H9 (cell line): ENCODE measurements at regions not wholly inside any gene's neighbourhood (a gene's known extent, or its start where the extent isn't known, plus 50 kb on each side); places are given as distances from the start of the nearest gene placed in this dataset.

Experiments used
- DNase-seq: peaks from one replicate; pipeline ENCODE4 v3.0.0-alpha.2; 2017
- H2AFZ ChIP-seq: one replicate; pipeline ENCODE4 v1.6.1; 2013; ENCODE audit warnings: mild to moderate bottlenecking, low read length, control low read depth, moderate library complexity
- H2AK5ac ChIP-seq: 2 replicates; pipeline ENCODE4 v1.6.1; 2013; ENCODE audit warnings: low read length, control low read depth, mixed read lengths; ENCODE audit not compliant: insufficient read length
- H2BK120ac ChIP-seq: one replicate; pipeline ENCODE4 v1.6.1; 2013; ENCODE audit warnings: low read depth, mild to moderate bottlenecking, low read length, control low read depth, inconsistent platforms; ENCODE audit not compliant: poor library complexity, severe bottlenecking
- H2BK12ac ChIP-seq: 2 replicates; pipeline ENCODE4 v1.6.1; 2013; ENCODE audit warnings: low read length, control low read depth, mixed read lengths, low read depth; ENCODE audit not compliant: insufficient read length
- H2BK15ac ChIP-seq: 2 replicates; pipeline ENCODE4 v1.6.1; 2013; ENCODE audit warnings: low read depth, low read length, control low read depth
- H2BK20ac ChIP-seq: one replicate; pipeline ENCODE4 v1.6.1; 2013; ENCODE audit warnings: low read depth, mild to moderate bottlenecking, low read length, control low read depth, inconsistent platforms; ENCODE audit not compliant: poor library complexity, severe bottlenecking
- H2BK5ac ChIP-seq: 2 replicates; pipeline ENCODE4 v1.6.1; 2013; ENCODE audit warnings: low read length, control low read depth, mixed read lengths; ENCODE audit not compliant: insufficient read length
- H3K14ac ChIP-seq: 2 replicates; pipeline ENCODE4 v1.6.1; 2013; ENCODE audit warnings: low read length, control low read depth; ENCODE audit not compliant: insufficient read depth
- H3K18ac ChIP-seq: 2 replicates; pipeline ENCODE4 v1.6.1; 2013; ENCODE audit warnings: low read depth, mild to moderate bottlenecking, mixed read lengths, low read length, control low read depth; ENCODE audit not compliant: insufficient read length
- H3K23ac ChIP-seq: 2 replicates; pipeline ENCODE4 v1.6.1; 2013; ENCODE audit warnings: low read length, control low read depth, mixed read lengths, low read depth; ENCODE audit not compliant: insufficient read length
- H3K23me2 ChIP-seq: 2 replicates; pipeline ENCODE4 v1.6.1; 2013; ENCODE audit warnings: low read depth, mild to moderate bottlenecking, mixed read lengths, low read length, control low read depth; ENCODE audit not compliant: insufficient read length, poor library complexity, severe bottlenecking
- H3K27ac ChIP-seq: 2 replicates; pipeline ENCODE4 v1.5.1; 2013; ENCODE audit warnings: low read length, control low read depth, mixed read lengths, low read depth; ENCODE audit not compliant: insufficient read length
- H3K27me3 ChIP-seq: 2 replicates; pipeline ENCODE4 v1.6.1; 2013; ENCODE audit warnings: low read length, control low read depth, inconsistent platforms; ENCODE audit not compliant: insufficient read depth
- H3K4ac ChIP-seq: 2 replicates; pipeline ENCODE4 v1.6.1; 2013; ENCODE audit warnings: low read depth, mild to moderate bottlenecking, control low read depth, inconsistent platforms, low read length, moderate library complexity
- H3K4me1 ChIP-seq: 2 replicates; pipeline ENCODE4 v1.6.1; 2013; ENCODE audit warnings: low read length, control low read depth, inconsistent platforms; ENCODE audit not compliant: insufficient read depth
- H3K4me2 ChIP-seq: 2 replicates; pipeline ENCODE4 v1.6.1; 2013; ENCODE audit warnings: low read length, control low read depth, mixed read lengths; ENCODE audit not compliant: insufficient read length, insufficient read depth
- H3K56ac ChIP-seq: 2 replicates; pipeline ENCODE4 v1.6.1; 2013; ENCODE audit warnings: low read depth, mild to moderate bottlenecking, mixed read lengths, low read length, control low read depth; ENCODE audit not compliant: insufficient read length
- H3K79me1 ChIP-seq: 2 replicates; pipeline ENCODE4 v1.6.1; 2013; ENCODE audit warnings: low read depth, mild to moderate bottlenecking, moderate library complexity, low read length, control low read depth, inconsistent platforms; ENCODE audit not compliant: insufficient read depth, poor library complexity, severe bottlenecking
- H3K79me2 ChIP-seq: 2 replicates; pipeline ENCODE4 v1.6.1; 2013; ENCODE audit warnings: low read length, control low read depth, inconsistent platforms; ENCODE audit not compliant: insufficient read depth
- H3K9ac ChIP-seq: 2 replicates; pipeline ENCODE4 v1.6.1; 2013; ENCODE audit warnings: low read length, control low read depth, mixed read lengths; ENCODE audit not compliant: insufficient read length; ENCODE audit errors: extremely low read depth
- H3K9me3 ChIP-seq: one replicate; pipeline ENCODE4 v1.6.1; 2013; ENCODE audit warnings: low read depth, low read length, inconsistent platforms; ENCODE audit not compliant: control insufficient read depth
- H3T11ph ChIP-seq: one replicate; pipeline ENCODE4 v1.6.1; 2013; ENCODE audit warnings: mild to moderate bottlenecking, low read length, control low read depth, inconsistent platforms
- H4K20me1 ChIP-seq: one replicate; pipeline ENCODE4 v1.6.1; 2013; ENCODE audit not compliant: control insufficient read depth, insufficient read length, insufficient read depth
- H4K5ac ChIP-seq: 2 replicates; pipeline ENCODE4 v1.6.1; 2013; ENCODE audit warnings: low read depth, mild to moderate bottlenecking, mixed read lengths, low read length, control low read depth; ENCODE audit not compliant: insufficient read length
- H4K8ac ChIP-seq: replicated peaks from 2 replicates; pipeline ENCODE4 v1.6.1; 2013; ENCODE audit warnings: low read length, control low read depth, mixed read lengths, low read depth; ENCODE audit not compliant: insufficient read length
- H4K91ac ChIP-seq: 2 replicates; pipeline ENCODE4 v1.6.1; 2013; ENCODE audit warnings: low read depth, mild to moderate bottlenecking, moderate library complexity, mixed read lengths, low read length, control low read depth; ENCODE audit not compliant: insufficient read length
- H3K27ac Mint-ChIP-seq, 3 experiments: 2 replicates in 2 of 3; 3 replicates in 1 of 3; pipeline ENCODE4 v1.8.0; 2020 to 2021; ENCODE audit warnings: mixed read lengths in 3 of 3, mild to moderate bottlenecking in 1 of 3, moderate library complexity in 1 of 3
- H3K27me3 Mint-ChIP-seq: 2 replicates; pipeline ENCODE4 v1.8.0; 2021; ENCODE audit warnings: low read depth, mild to moderate bottlenecking, moderate library complexity, mixed read lengths
- H3K36me3 Mint-ChIP-seq, 3 experiments: 2 replicates in 2 of 3; 3 replicates in 1 of 3; pipeline ENCODE4 v1.8.0; 2020 to 2021; ENCODE audit warnings: low read depth in 3 of 3, mixed read lengths in 3 of 3; ENCODE audit not compliant: insufficient read depth in 1 of 3
- H3K4me1 Mint-ChIP-seq, 2 experiments: 2 replicates each; pipeline ENCODE4 v1.8.0; 2020; ENCODE audit warnings: mixed read lengths in 2 of 2
- H3K4me3 Mint-ChIP-seq, 2 experiments: 2 replicates in 1 of 2; 3 replicates in 1 of 2; pipeline ENCODE4 v1.8.0; 2020 to 2021; ENCODE audit warnings: mild to moderate bottlenecking in 2 of 2, mixed read lengths in 2 of 2, moderate library complexity in 1 of 2
- H3K9me3 Mint-ChIP-seq, 2 experiments: 2 replicates in 1 of 2; 3 replicates in 1 of 2; pipeline ENCODE4 v1.8.0; 2020; ENCODE audit warnings: mild to moderate bottlenecking in 2 of 2, mixed read lengths in 2 of 2, moderate library complexity in 1 of 2
- WGBS: extraction: QIAGEN DNeasy Blood & Tissue Kit; methylation state at CpG from one replicate; pipeline ENCODE4 v1.1.7; 2013; ENCODE audit warnings: missing lambda C conversion rate, low lambda C conversion rate, mixed read lengths; ENCODE audit not compliant: insufficient read length; ENCODE audit errors: extremely low coverage; 5-methylcytosine and 5-hydroxymethylcytosine counted together
- TF ChIP-seq, protein P1 (sequence below): fragments of 200-600 bp; sonication (generic); conservative IDR thresholded peaks from 3 replicates; pipeline ENCODE4 v1.8.0; 2021; ENCODE audit warnings: antibody characterized with exemption, mild to moderate bottlenecking

DNA sequence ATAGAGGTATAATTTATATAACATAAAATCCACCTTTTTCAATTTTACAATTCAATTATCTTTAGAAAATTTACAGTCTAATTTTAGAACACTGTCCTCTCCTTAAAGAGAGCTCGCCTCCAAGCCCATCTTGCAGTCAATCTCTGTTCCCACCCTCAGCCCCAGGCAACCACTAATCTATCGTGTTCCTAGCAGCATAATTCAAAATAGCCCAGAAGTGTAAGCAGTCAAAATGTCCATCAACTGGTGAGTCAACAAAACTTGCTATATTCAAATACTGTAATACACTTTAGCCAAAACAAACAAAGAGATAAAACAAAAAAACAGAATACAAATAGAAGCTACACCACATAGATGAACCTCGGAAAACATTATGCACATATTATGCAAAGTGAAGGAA is 1006.8 kb upstream of the EEF2KMT start:
- no peak overlapping the region for H3K4ac ChIP-seq
- no peak overlapping the region for H4K8ac ChIP-seq
- TF ChIP-seq, protein P1, sequence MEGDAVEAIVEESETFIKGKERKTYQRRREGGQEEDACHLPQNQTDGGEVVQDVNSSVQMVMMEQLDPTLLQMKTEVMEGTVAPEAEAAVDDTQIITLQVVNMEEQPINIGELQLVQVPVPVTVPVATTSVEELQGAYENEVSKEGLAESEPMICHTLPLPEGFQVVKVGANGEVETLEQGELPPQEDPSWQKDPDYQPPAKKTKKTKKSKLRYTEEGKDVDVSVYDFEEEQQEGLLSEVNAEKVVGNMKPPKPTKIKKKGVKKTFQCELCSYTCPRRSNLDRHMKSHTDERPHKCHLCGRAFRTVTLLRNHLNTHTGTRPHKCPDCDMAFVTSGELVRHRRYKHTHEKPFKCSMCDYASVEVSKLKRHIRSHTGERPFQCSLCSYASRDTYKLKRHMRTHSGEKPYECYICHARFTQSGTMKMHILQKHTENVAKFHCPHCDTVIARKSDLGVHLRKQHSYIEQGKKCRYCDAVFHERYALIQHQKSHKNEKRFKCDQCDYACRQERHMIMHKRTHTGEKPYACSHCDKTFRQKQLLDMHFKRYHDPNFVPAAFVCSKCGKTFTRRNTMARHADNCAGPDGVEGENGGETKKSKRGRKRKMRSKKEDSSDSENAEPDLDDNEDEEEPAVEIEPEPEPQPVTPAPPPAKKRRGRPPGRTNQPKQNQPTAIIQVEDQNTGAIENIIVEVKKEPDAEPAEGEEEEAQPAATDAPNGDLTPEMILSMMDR = no peak
- Mint-ChIP-seq H3K27me3 (no peaks in the 10 kb centered on the region), H3K36me3 (peaks cover 2 to 16% (median 5%) of the 10 kb centered on the region in 3 experiments; a peak in 4 of 7 replicates), H3K4me3 (no peak overlapping the region), H3K4me1 (peaks cover 10 to 14% of the 10 kb centered on the region in 2 experiments), H3K9me3 (peaks cover 10 to 22% of the 10 kb centered on the region in 2 experiments; a peak in 4 of 5 replicates), H3K27ac (peak overlapping the region in 1 of 3 experiments; percentile 25; a peak in 3 of 7 replicates)
- no peak overlapping the region for H2BK120ac ChIP-seq
- no peaks in the 10 kb centered on the region for H3K79me1 ChIP-seq
- no peaks in the 10 kb centered on the region for H3K9me3 ChIP-seq
- no peak overlapping the region for H3K4me2 ChIP-seq
- no peak overlapping the region for H2BK15ac ChIP-seq
- H3K18ac ChIP-seq = no peak overlapping the region
- no peak overlapping the region for H3K9ac ChIP-seq
- no peak overlapping the region for H3K23ac ChIP-seq
- H3K14ac ChIP-seq = no peak overlapping the region
- H3T11ph ChIP-seq = no peak overlapping the region
- H4K5ac ChIP-seq = no peak overlapping the region
- no peak for DNase-seq
- H3K23me2 ChIP-seq = no peaks in the 10 kb centered on the region
- no peak overlapping the region for H3K56ac ChIP-seq
- no peak overlapping the region for H4K91ac ChIP-seq
- no peak overlapping the region for H2AK5ac ChIP-seq
- H2BK12ac ChIP-seq = no peak overlapping the region
- WGBS = no CpG with 5 or more reads among the region's 3 CpGs
- no peaks in the 10 kb centered on the region for H3K27me3 ChIP-seq
- H2BK20ac ChIP-seq = no peak overlapping the region
- no peak overlapping the region for H2AFZ ChIP-seq
- no peaks in the 10 kb centered on the region for H3K4me1 ChIP-seq
- no peak overlapping the region for H3K27ac ChIP-seq
- H3K79me2 ChIP-seq = no peaks in the 10 kb centered on the region
- H2BK5ac ChIP-seq = no peak overlapping the region
- no peaks in the 10 kb centered on the region for H4K20me1 ChIP-seq
